Thoracic aorta (tissue), 2 donors: ENCODE measurements at regions not wholly inside any gene's neighbourhood (a gene's known extent, or its start where the extent isn't known, plus 50 kb on each side); places are given as distances from the start of the nearest gene placed in this dataset.

ENCODE experiments used
- ATAC-seq: fragments of 150-250 bp; one replicate; pipeline ENCODE4 v1.8.0; 2017; ENCODE audit warnings: low read depth; ENCODE audit not compliant: insufficient number of reproducible peaks, low FRiP score
- DNase-seq: peaks from one replicate; pipeline ENCODE4 v3.0.0-alpha.2; 2020; ENCODE audit warnings: low spot score
- H3K27ac ChIP-seq, 2 donors: fragments of 200-600 bp; sonication (generic); 1 replicate in 1 of 2; 2 replicates in 1 of 2; pipeline ENCODE4 v1.5.1; 2016; ENCODE audit warnings: mild to moderate bottlenecking in 2 of 2, moderate library complexity in 2 of 2
- H3K27me3 ChIP-seq: fragments of 200-600 bp; sonication (generic); replicated peaks from 2 replicates; pipeline ENCODE4 v1.6.0; 2016; ENCODE audit warnings: mild to moderate bottlenecking; ENCODE audit not compliant: insufficient read depth
- H3K36me3 ChIP-seq: fragments of 200-600 bp; sonication (generic); one replicate; pipeline ENCODE4 v1.5.1; 2016
- H3K4me1 ChIP-seq, 2 donors: fragments of 200-600 bp; sonication (generic); 1 replicate in 1 of 2; 2 replicates in 1 of 2; pipeline versions ENCODE4 v1.5.1 to v1.6.0; 2016; ENCODE audit warnings: low read depth in 2 of 2, mild to moderate bottlenecking in 1 of 2; ENCODE audit not compliant: control insufficient read depth in 1 of 2
- H3K4me3 ChIP-seq: fragments of 200-600 bp; sonication (generic); 2 replicates; pipeline ENCODE4 v1.5.1; 2016; ENCODE audit warnings: mild to moderate bottlenecking
- H3K9me3 ChIP-seq: fragments of 200-600 bp; sonication (generic); 2 replicates; pipeline ENCODE4 v1.5.1; 2016
- TF ChIP-seq, protein P1 (sequence below): fragments of 200-600 bp; sonication (generic); IDR thresholded peaks from one replicate; pipeline ENCODE4 v1.5.1; 2019; ENCODE audit warnings: antibody characterized with exemption

GRCh38 chr4:23635468-23635867 lies 254.4 kb downstream of the PPARGC1A start:
- H3K4me3 ChIP-seq = no peak overlapping the region
- DNase-seq = no peak
- no peak for ATAC-seq
- H3K36me3 ChIP-seq = no peaks in the 10 kb centered on the region
- no peaks in the 10 kb centered on the region for H3K27me3 ChIP-seq
- no peaks in the 10 kb centered on the region for H3K9me3 ChIP-seq
- H3K27ac ChIP-seq = no peak overlapping the region
- no peaks in the 10 kb centered on the region for H3K4me1 ChIP-seq
- TF ChIP-seq, protein P1, sequence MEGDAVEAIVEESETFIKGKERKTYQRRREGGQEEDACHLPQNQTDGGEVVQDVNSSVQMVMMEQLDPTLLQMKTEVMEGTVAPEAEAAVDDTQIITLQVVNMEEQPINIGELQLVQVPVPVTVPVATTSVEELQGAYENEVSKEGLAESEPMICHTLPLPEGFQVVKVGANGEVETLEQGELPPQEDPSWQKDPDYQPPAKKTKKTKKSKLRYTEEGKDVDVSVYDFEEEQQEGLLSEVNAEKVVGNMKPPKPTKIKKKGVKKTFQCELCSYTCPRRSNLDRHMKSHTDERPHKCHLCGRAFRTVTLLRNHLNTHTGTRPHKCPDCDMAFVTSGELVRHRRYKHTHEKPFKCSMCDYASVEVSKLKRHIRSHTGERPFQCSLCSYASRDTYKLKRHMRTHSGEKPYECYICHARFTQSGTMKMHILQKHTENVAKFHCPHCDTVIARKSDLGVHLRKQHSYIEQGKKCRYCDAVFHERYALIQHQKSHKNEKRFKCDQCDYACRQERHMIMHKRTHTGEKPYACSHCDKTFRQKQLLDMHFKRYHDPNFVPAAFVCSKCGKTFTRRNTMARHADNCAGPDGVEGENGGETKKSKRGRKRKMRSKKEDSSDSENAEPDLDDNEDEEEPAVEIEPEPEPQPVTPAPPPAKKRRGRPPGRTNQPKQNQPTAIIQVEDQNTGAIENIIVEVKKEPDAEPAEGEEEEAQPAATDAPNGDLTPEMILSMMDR = no peak

GRCh38 chr4:23631255-23631950 lies 258.4 kb downstream of the PPARGC1A start:
- no peak for ATAC-seq
- TF ChIP-seq, protein P1 = no peak
- Histone ChIP-seq H3K36me3 (no peaks in the 10 kb centered on the region), H3K4me3 (no peak overlapping the region), H3K4me1 (no peaks in the 10 kb centered on the region), H3K27me3 (no peaks in the 10 kb centered on the region), H3K9me3 (no peaks in the 10 kb centered on the region), H3K27ac (no peak overlapping the region)
- no peak for DNase-seq

DNA sequence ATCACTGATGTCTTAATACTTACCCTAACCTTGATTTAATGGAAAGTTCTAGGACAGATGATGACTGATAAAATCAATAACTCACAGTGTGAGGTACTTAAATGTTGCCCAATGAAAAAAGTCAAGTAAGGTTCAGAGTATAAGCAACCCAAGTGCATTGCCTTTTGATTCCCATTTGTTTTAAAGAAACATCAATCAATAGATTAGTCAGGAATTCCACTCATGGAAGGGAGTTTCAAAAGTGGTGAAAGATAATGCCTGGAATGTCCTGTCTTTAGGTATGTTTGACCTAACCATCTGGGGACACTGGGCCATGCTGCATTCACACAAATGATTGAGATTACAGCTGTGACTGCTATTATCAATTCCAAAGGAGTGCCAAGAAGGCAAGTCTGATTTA lies 259.7 kb downstream of the PPARGC1A start:
- no peak overlapping the region for H3K27ac ChIP-seq
- no peak overlapping the region for H3K4me3 ChIP-seq
- H3K4me1 ChIP-seq = no peaks in the 10 kb centered on the region
- no peaks in the 10 kb centered on the region for H3K9me3 ChIP-seq
- ATAC-seq (no peak), DNase-seq (no peak)
- TF ChIP-seq, protein P1 = no peak
- H3K36me3 ChIP-seq = no peaks in the 10 kb centered on the region
- no peaks in the 10 kb centered on the region for H3K27me3 ChIP-seq

- no peaks in the 10 kb centered on the region for H3K27me3 ChIP-seq
- no peak overlapping the region for H3K4me3 ChIP-seq
- ATAC-seq = no peak
- H3K4me1 ChIP-seq = no peaks in the 10 kb centered on the region
- DNase-seq = no peak
- H3K9me3 ChIP-seq = no peaks in the 10 kb centered on the region
- H3K27ac ChIP-seq = no peak overlapping the region
- TF ChIP-seq, protein P1 = no peak
- no peaks in the 10 kb centered on the region for H3K36me3 ChIP-seq
These were observed 260.4 kb downstream of the PPARGC1A start for GRCh38 chr4:23629421-23629820.

DNA sequence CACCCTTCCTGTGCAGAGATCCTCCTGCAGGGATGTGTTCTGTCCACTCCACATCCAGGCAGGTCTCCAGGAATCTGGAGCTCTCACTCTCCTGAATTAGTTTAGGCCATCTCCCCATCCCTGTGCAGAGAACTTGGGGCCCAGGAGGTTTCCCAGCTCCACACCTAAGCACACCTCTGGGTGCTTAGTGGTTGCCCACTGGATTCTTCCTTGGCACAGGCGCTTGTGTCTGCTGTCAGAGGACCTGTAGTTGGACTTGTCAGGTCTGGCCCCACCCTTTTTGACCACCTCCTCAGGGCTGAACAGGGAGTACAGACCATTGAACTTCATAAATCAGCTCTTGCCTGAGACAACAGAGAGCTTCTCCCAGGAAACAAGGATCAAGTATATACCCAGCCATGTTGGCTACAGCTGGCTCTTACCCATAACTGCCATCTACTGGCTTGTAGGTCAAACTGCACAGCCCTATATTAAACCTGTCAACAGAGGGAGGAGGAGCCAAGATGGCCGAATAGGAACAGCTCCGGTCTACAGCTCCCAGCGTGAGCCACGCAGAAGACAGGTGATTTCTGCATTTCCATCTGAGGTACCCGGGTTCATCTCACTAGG lies 275.5 kb downstream of the PPARGC1A start:
- Histone ChIP-seq H3K9me3 (no peaks in the 10 kb centered on the region), H3K27me3 (no peaks in the 10 kb centered on the region), H3K4me1 (no peaks in the 10 kb centered on the region), H3K27ac (no peak overlapping the region), H3K4me3 (no peak overlapping the region), H3K36me3 (no peaks in the 10 kb centered on the region)
- DNase-seq = no peak
- TF ChIP-seq, protein P1 = no peak
- ATAC-seq = no peak
